WERI-Rb-1 (cell line): ENCODE measurements at regions not wholly inside any gene's neighbourhood (a gene's known extent, or its start where the extent isn't known, plus 50 kb on each side); places are given as distances from the start of the nearest gene placed in this dataset.

Source experiments
- DNase-seq: peaks from one replicate; pipeline ENCODE4 v3.0.0-alpha.2; 2020
- H3K27ac ChIP-seq: fragments of 250-450 bp; sonication (Bioruptor Pico); 2 replicates; pipeline ENCODE4 v1.5.1; 2020; ENCODE audit warnings: mild to moderate bottlenecking, moderate library complexity
- H3K27me3 ChIP-seq: fragments of 250-450 bp; sonication (Bioruptor Pico); 2 replicates; pipeline ENCODE4 v1.5.1; 2021; ENCODE audit warnings: mild to moderate bottlenecking, low read depth, moderate library complexity; ENCODE audit not compliant: insufficient read depth, severe bottlenecking
- H3K36me3 ChIP-seq: fragments of 250-450 bp; sonication (Bioruptor Pico); 2 replicates; pipeline ENCODE4 v1.5.1; 2020; ENCODE audit warnings: mild to moderate bottlenecking, moderate library complexity
- H3K4me3 ChIP-seq: 2 replicates; pipeline ENCODE4 v1.5.1; 2011; ENCODE audit warnings: low read depth, mild to moderate bottlenecking, control low read depth, low read length
- H3K9me3 ChIP-seq: fragments of 250-450 bp; sonication (Bioruptor Pico); 2 replicates; pipeline ENCODE4 v1.5.1; 2021; ENCODE audit warnings: mild to moderate bottlenecking, moderate library complexity; ENCODE audit not compliant: severe bottlenecking
- CTCF ChIP-seq: IDR thresholded peaks from 2 replicates; pipeline ENCODE4 v1.5.1; 2011; ENCODE audit warnings: low read depth, mild to moderate bottlenecking, control low read depth, inconsistent platforms, low read length

GRCh38 chr13:22561581-22561980 is 619.2 kb upstream of the SGCG start:
- Histone ChIP-seq H3K4me3 (no peak overlapping the region), H3K27me3 (peaks cover 18% of the 10 kb centered on the region), H3K27ac (no peak overlapping the region), H3K36me3 (no peaks in the 10 kb centered on the region), H3K9me3 (no peaks in the 10 kb centered on the region)
- TF ChIP-seq CTCF, result no peak
- DNase-seq, result no peak

- Histone ChIP-seq H3K27ac (no peak overlapping the region), H3K9me3 (no peaks in the 10 kb centered on the region), H3K27me3 (peaks cover 18% of the 10 kb centered on the region), H3K36me3 (no peaks in the 10 kb centered on the region), H3K4me3 (no peak overlapping the region)
- no peak for TF ChIP-seq CTCF
- DNase-seq, result no peak
Observed at GRCh38 chr13:22562116-22562515, 618.7 kb upstream of the SGCG start.

- no peak for DNase-seq
- no peak overlapping the region for H3K27ac ChIP-seq
- TF ChIP-seq CTCF, result no peak
- H3K36me3 ChIP-seq, result no peaks in the 10 kb centered on the region
- H3K9me3 ChIP-seq, result no peaks in the 10 kb centered on the region
- H3K4me3 ChIP-seq, result no peak overlapping the region
- peaks cover 19% of the 10 kb centered on the region for H3K27me3 ChIP-seq
Observed at GRCh38 chr13:22563272-22563671, 617.5 kb upstream of the SGCG start.

- H3K36me3 ChIP-seq, result no peaks in the 10 kb centered on the region
- TF ChIP-seq CTCF, result no peak
- peaks cover 35% of the 10 kb centered on the region for H3K27me3 ChIP-seq
- no peaks in the 10 kb centered on the region for H3K9me3 ChIP-seq
- no peak for DNase-seq
- no peak overlapping the region for H3K4me3 ChIP-seq
- H3K27ac ChIP-seq, result no peak overlapping the region
Observed at GRCh38 chr13:22569811-22570210, 611.0 kb upstream of the SGCG start.

GRCh38 chr13:22589880-22590279 is 590.9 kb upstream of the SGCG start:
- TF ChIP-seq CTCF, result no peak
- no peaks in the 10 kb centered on the region for H3K9me3 ChIP-seq
- no peak for DNase-seq
- H3K27ac ChIP-seq, result no peak overlapping the region
- H3K27me3 ChIP-seq, result peaks cover 70% of the 10 kb centered on the region
- H3K36me3 ChIP-seq, result no peaks in the 10 kb centered on the region
- no peak overlapping the region for H3K4me3 ChIP-seq

GRCh38 chr13:22592515-22592914 is 588.3 kb upstream of the SGCG start:
- no peak for DNase-seq
- H3K27ac ChIP-seq, result no peak overlapping the region
- H3K36me3 ChIP-seq, result no peaks in the 10 kb centered on the region
- H3K4me3 ChIP-seq, result no peak overlapping the region
- no peak for TF ChIP-seq CTCF
- H3K27me3 ChIP-seq, result peaks cover 87% of the 10 kb centered on the region
- H3K9me3 ChIP-seq, result no peaks in the 10 kb centered on the region
